ENCODE measurements at regions not wholly inside any gene's neighbourhood (a gene's known extent, or its start where the extent isn't known, plus 50 kb on each side); places are given as distances from the start of the nearest gene placed in this dataset.
A peak's percentile ranks its signal among the peaks of the same experiment; 100 is the strongest.

DNA sequence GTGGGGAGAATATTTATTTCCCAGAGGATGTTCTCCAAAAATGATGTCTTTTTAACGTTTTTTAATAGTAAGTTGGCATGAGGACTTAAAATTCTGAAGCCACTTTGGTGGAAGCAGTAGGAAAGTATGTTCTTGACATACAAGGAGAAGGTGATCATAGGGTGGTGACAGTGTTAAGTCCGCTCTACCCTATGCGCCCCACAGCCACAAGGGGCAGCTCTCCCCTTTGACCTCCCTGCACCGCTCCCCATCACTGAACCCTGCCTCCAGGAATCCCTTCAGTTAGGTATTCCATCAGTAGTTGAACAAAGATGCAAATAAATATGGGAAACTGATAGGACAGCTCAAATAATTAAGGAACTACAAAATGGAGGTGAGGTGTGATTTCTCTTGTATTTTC lies 111.4 kb downstream of the PLEKHG1 start:
- Histone ChIP-seq H3K23me2 (ENCODE audit: low read depth, low read length) (no peaks in the 10 kb centered on the region), H2BK120ac (replicated peaks; ENCODE audit: low read depth, low read length) (no peak overlapping the region), H3K27me3 (replicated peaks in 1 of 4; ENCODE audit: control insufficient read depth in 3 of 4, extremely low read depth in 1 of 4, insufficient read depth in 3 of 4, low read length in 3 of 4) (no peaks in the 10 kb centered on the region), H4K5ac (ENCODE audit: insufficient read length, low read depth, low read length) (no peak overlapping the region), H3K23ac (ENCODE audit: insufficient read length) (no peak overlapping the region), H3K56ac (replicated peaks; ENCODE audit: insufficient read length, low read depth, low read length) (no peak overlapping the region), H2BK15ac (ENCODE audit: low read length) (0 out of 2 replicates have a peak overlapping the region, but pooled peaks have one; percentile 8), H3K4ac (replicated peaks; ENCODE audit: insufficient read length, low read depth, low read length) (no peak overlapping the region), H3K27ac (ENCODE audit: low read depth, low read length) (no peak overlapping the region), H3K4me3 (ENCODE audit: extremely low read depth in 1 of 4, insufficient read depth in 2 of 4, low read depth in 3 of 4, low read length in 4 of 4) (no peak overlapping the region), H3K9ac (replicated peaks in 1 of 4; ENCODE audit: extremely low read depth in 1 of 4, low read depth in 3 of 4, low read length in 3 of 4) (no peak overlapping the region), H4K91ac (replicated peaks; ENCODE audit: insufficient read length, low read length) (no peak overlapping the region), H3K4me1 (replicated peaks in 1 of 4; ENCODE audit: control insufficient read depth in 3 of 4, insufficient read depth in 4 of 4, low read length in 3 of 4) (peaks cover 0 to 6% (median under 1%) of the 10 kb centered on the region in 4 experiments; a peak in 2 of 7 replicates), H3K4me2 (ENCODE audit: insufficient read depth in 1 of 2, low read depth in 2 of 2, low read length in 2 of 2) (no peak overlapping the region), H3K79me2 (ENCODE audit: control insufficient read depth in 1 of 2, insufficient read depth in 2 of 2, low read length in 2 of 2) (no peaks in the 10 kb centered on the region), H3K36me3 (ENCODE audit: control insufficient read depth in 2 of 4, insufficient read depth in 4 of 4, low read length in 3 of 4) (no peaks in the 10 kb centered on the region), H3K9me3 (ENCODE audit: insufficient read depth in 2 of 2, low read depth in 1 of 2, low read length in 1 of 2) (no peaks in the 10 kb centered on the region), H2AFZ (ENCODE audit: low read length) (no peak overlapping the region), H2BK12ac (ENCODE audit: low read depth, low read length) (no peak overlapping the region), H3K79me1 (ENCODE audit: low read depth, low read length) (no peaks in the 10 kb centered on the region), H2BK5ac (ENCODE audit: low read depth, low read length) (no peak overlapping the region), H2AK5ac (ENCODE audit: low read depth, low read length) (peak overlapping the region; percentile 8; the same call in 1 of the 2 replicates), H4K20me1 (replicated peaks in 1 of 2; ENCODE audit: control insufficient read depth in 1 of 2, insufficient read depth in 2 of 2, low read length in 2 of 2) (no peaks in the 10 kb centered on the region), H3K14ac (ENCODE audit: insufficient read length) (no peak overlapping the region), H3K18ac (ENCODE audit: extremely low read depth, low read length) (no peak overlapping the region), H2BK20ac (ENCODE audit: low read length) (no peak overlapping the region), H4K8ac (ENCODE audit: extremely low read depth, insufficient read depth, low read length) (no peak overlapping the region)
- no peak for TF ChIP-seq SIN3A (conservative IDR thresholded peaks at IDR 0.05 in 1 of 2, IDR thresholded peaks at IDR 0.05 in 1 of 2; ENCODE audit: low read depth in 1 of 2, low read length in 2 of 2)
- TF ChIP-seq, protein P1, sequence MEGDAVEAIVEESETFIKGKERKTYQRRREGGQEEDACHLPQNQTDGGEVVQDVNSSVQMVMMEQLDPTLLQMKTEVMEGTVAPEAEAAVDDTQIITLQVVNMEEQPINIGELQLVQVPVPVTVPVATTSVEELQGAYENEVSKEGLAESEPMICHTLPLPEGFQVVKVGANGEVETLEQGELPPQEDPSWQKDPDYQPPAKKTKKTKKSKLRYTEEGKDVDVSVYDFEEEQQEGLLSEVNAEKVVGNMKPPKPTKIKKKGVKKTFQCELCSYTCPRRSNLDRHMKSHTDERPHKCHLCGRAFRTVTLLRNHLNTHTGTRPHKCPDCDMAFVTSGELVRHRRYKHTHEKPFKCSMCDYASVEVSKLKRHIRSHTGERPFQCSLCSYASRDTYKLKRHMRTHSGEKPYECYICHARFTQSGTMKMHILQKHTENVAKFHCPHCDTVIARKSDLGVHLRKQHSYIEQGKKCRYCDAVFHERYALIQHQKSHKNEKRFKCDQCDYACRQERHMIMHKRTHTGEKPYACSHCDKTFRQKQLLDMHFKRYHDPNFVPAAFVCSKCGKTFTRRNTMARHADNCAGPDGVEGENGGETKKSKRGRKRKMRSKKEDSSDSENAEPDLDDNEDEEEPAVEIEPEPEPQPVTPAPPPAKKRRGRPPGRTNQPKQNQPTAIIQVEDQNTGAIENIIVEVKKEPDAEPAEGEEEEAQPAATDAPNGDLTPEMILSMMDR (IDR thresholded peaks at IDR 0.05; ENCODE audit: control extremely low read depth in 1 of 3, insufficient read depth in 1 of 3, low read depth in 1 of 3, low read length in 3 of 3) = peak in 1 of 3 experiments; percentile 19; a peak in 1 of 4 replicates
- POLR2A ChIA-PET (ENCODE audit: partially characterized antibody) = no interaction called here
- CTCF ChIA-PET (ENCODE audit: partially characterized antibody) = interaction anchor here (1.2 to 1.7 kb wide), 4 partner anchors 12 to 317 kb away, joined by 3 to 5 read pairs (median 4); no protein-coding TSS in a partner anchor
- no peak for FAIRE-seq
- DNase-seq (ENCODE audit: low read depth in 1 of 2, low spot score in 2 of 2) = no peak
- WGBS, 2 experiments (ENCODE audit: extremely low coverage in 1 of 2, insufficient coverage in 1 of 2, insufficient read length in 1 of 2, insufficient replicate concordance in 2 of 2, low coverage in 1 of 2, low lambda C conversion rate in 2 of 2, missing lambda C conversion rate in 1 of 2) = 97% methylated on average over 4 of the region's 4 CpGs; no CpG with 5 or more reads in 1 of the 2 experiments

All from H1 (cell line).